H9 (cell line): ENCODE measurements at regions not wholly inside any gene's neighbourhood (a gene's known extent, or its start where the extent isn't known, plus 50 kb on each side); places are given as distances from the start of the nearest gene placed in this dataset.

Experiments used
- DNase-seq: peaks from one replicate; pipeline ENCODE4 v3.0.0-alpha.2; 2017
- H2AFZ ChIP-seq: one replicate; pipeline ENCODE4 v1.6.1; 2013; ENCODE audit warnings: mild to moderate bottlenecking, low read length, control low read depth, moderate library complexity
- H2AK5ac ChIP-seq: 2 replicates; pipeline ENCODE4 v1.6.1; 2013; ENCODE audit warnings: low read length, control low read depth, mixed read lengths; ENCODE audit not compliant: insufficient read length
- H2BK120ac ChIP-seq: one replicate; pipeline ENCODE4 v1.6.1; 2013; ENCODE audit warnings: low read depth, mild to moderate bottlenecking, low read length, control low read depth, inconsistent platforms; ENCODE audit not compliant: poor library complexity, severe bottlenecking
- H2BK12ac ChIP-seq: 2 replicates; pipeline ENCODE4 v1.6.1; 2013; ENCODE audit warnings: low read length, control low read depth, mixed read lengths, low read depth; ENCODE audit not compliant: insufficient read length
- H2BK15ac ChIP-seq: 2 replicates; pipeline ENCODE4 v1.6.1; 2013; ENCODE audit warnings: low read depth, low read length, control low read depth
- H2BK20ac ChIP-seq: one replicate; pipeline ENCODE4 v1.6.1; 2013; ENCODE audit warnings: low read depth, mild to moderate bottlenecking, low read length, control low read depth, inconsistent platforms; ENCODE audit not compliant: poor library complexity, severe bottlenecking
- H2BK5ac ChIP-seq: 2 replicates; pipeline ENCODE4 v1.6.1; 2013; ENCODE audit warnings: low read length, control low read depth, mixed read lengths; ENCODE audit not compliant: insufficient read length
- H3K14ac ChIP-seq: 2 replicates; pipeline ENCODE4 v1.6.1; 2013; ENCODE audit warnings: low read length, control low read depth; ENCODE audit not compliant: insufficient read depth
- H3K18ac ChIP-seq: 2 replicates; pipeline ENCODE4 v1.6.1; 2013; ENCODE audit warnings: low read depth, mild to moderate bottlenecking, mixed read lengths, low read length, control low read depth; ENCODE audit not compliant: insufficient read length
- H3K23ac ChIP-seq: 2 replicates; pipeline ENCODE4 v1.6.1; 2013; ENCODE audit warnings: low read length, control low read depth, mixed read lengths, low read depth; ENCODE audit not compliant: insufficient read length
- H3K23me2 ChIP-seq: 2 replicates; pipeline ENCODE4 v1.6.1; 2013; ENCODE audit warnings: low read depth, mild to moderate bottlenecking, mixed read lengths, low read length, control low read depth; ENCODE audit not compliant: insufficient read length, poor library complexity, severe bottlenecking
- H3K27ac ChIP-seq: 2 replicates; pipeline ENCODE4 v1.5.1; 2013; ENCODE audit warnings: low read length, control low read depth, mixed read lengths, low read depth; ENCODE audit not compliant: insufficient read length
- H3K27me3 ChIP-seq: 2 replicates; pipeline ENCODE4 v1.6.1; 2013; ENCODE audit warnings: low read length, control low read depth, inconsistent platforms; ENCODE audit not compliant: insufficient read depth
- H3K4ac ChIP-seq: 2 replicates; pipeline ENCODE4 v1.6.1; 2013; ENCODE audit warnings: low read depth, mild to moderate bottlenecking, control low read depth, inconsistent platforms, low read length, moderate library complexity
- H3K4me1 ChIP-seq: 2 replicates; pipeline ENCODE4 v1.6.1; 2013; ENCODE audit warnings: low read length, control low read depth, inconsistent platforms; ENCODE audit not compliant: insufficient read depth
- H3K4me2 ChIP-seq: 2 replicates; pipeline ENCODE4 v1.6.1; 2013; ENCODE audit warnings: low read length, control low read depth, mixed read lengths; ENCODE audit not compliant: insufficient read length, insufficient read depth
- H3K56ac ChIP-seq: 2 replicates; pipeline ENCODE4 v1.6.1; 2013; ENCODE audit warnings: low read depth, mild to moderate bottlenecking, mixed read lengths, low read length, control low read depth; ENCODE audit not compliant: insufficient read length
- H3K79me1 ChIP-seq: 2 replicates; pipeline ENCODE4 v1.6.1; 2013; ENCODE audit warnings: low read depth, mild to moderate bottlenecking, moderate library complexity, low read length, control low read depth, inconsistent platforms; ENCODE audit not compliant: insufficient read depth, poor library complexity, severe bottlenecking
- H3K79me2 ChIP-seq: 2 replicates; pipeline ENCODE4 v1.6.1; 2013; ENCODE audit warnings: low read length, control low read depth, inconsistent platforms; ENCODE audit not compliant: insufficient read depth
- H3K9ac ChIP-seq: 2 replicates; pipeline ENCODE4 v1.6.1; 2013; ENCODE audit warnings: low read length, control low read depth, mixed read lengths; ENCODE audit not compliant: insufficient read length; ENCODE audit errors: extremely low read depth
- H3K9me3 ChIP-seq: one replicate; pipeline ENCODE4 v1.6.1; 2013; ENCODE audit warnings: low read depth, low read length, inconsistent platforms; ENCODE audit not compliant: control insufficient read depth
- H3T11ph ChIP-seq: one replicate; pipeline ENCODE4 v1.6.1; 2013; ENCODE audit warnings: mild to moderate bottlenecking, low read length, control low read depth, inconsistent platforms
- H4K20me1 ChIP-seq: one replicate; pipeline ENCODE4 v1.6.1; 2013; ENCODE audit not compliant: control insufficient read depth, insufficient read length, insufficient read depth
- H4K5ac ChIP-seq: 2 replicates; pipeline ENCODE4 v1.6.1; 2013; ENCODE audit warnings: low read depth, mild to moderate bottlenecking, mixed read lengths, low read length, control low read depth; ENCODE audit not compliant: insufficient read length
- H4K8ac ChIP-seq: replicated peaks from 2 replicates; pipeline ENCODE4 v1.6.1; 2013; ENCODE audit warnings: low read length, control low read depth, mixed read lengths, low read depth; ENCODE audit not compliant: insufficient read length
- H4K91ac ChIP-seq: 2 replicates; pipeline ENCODE4 v1.6.1; 2013; ENCODE audit warnings: low read depth, mild to moderate bottlenecking, moderate library complexity, mixed read lengths, low read length, control low read depth; ENCODE audit not compliant: insufficient read length
- H3K27ac Mint-ChIP-seq, 3 experiments: 2 replicates in 2 of 3; 3 replicates in 1 of 3; pipeline ENCODE4 v1.8.0; 2020 to 2021; ENCODE audit warnings: mixed read lengths in 3 of 3, mild to moderate bottlenecking in 1 of 3, moderate library complexity in 1 of 3
- H3K27me3 Mint-ChIP-seq: 2 replicates; pipeline ENCODE4 v1.8.0; 2021; ENCODE audit warnings: low read depth, mild to moderate bottlenecking, moderate library complexity, mixed read lengths
- H3K36me3 Mint-ChIP-seq, 3 experiments: 2 replicates in 2 of 3; 3 replicates in 1 of 3; pipeline ENCODE4 v1.8.0; 2020 to 2021; ENCODE audit warnings: low read depth in 3 of 3, mixed read lengths in 3 of 3; ENCODE audit not compliant: insufficient read depth in 1 of 3
- H3K4me1 Mint-ChIP-seq, 2 experiments: 2 replicates each; pipeline ENCODE4 v1.8.0; 2020; ENCODE audit warnings: mixed read lengths in 2 of 2
- H3K4me3 Mint-ChIP-seq, 2 experiments: 2 replicates in 1 of 2; 3 replicates in 1 of 2; pipeline ENCODE4 v1.8.0; 2020 to 2021; ENCODE audit warnings: mild to moderate bottlenecking in 2 of 2, mixed read lengths in 2 of 2, moderate library complexity in 1 of 2
- H3K9me3 Mint-ChIP-seq, 2 experiments: 2 replicates in 1 of 2; 3 replicates in 1 of 2; pipeline ENCODE4 v1.8.0; 2020; ENCODE audit warnings: mild to moderate bottlenecking in 2 of 2, mixed read lengths in 2 of 2, moderate library complexity in 1 of 2
- WGBS: extraction: QIAGEN DNeasy Blood & Tissue Kit; methylation state at CpG from one replicate; pipeline ENCODE4 v1.1.7; 2013; ENCODE audit warnings: missing lambda C conversion rate, low lambda C conversion rate, mixed read lengths; ENCODE audit not compliant: insufficient read length; ENCODE audit errors: extremely low coverage; 5-methylcytosine and 5-hydroxymethylcytosine counted together
- TF ChIP-seq, protein P1 (sequence below): fragments of 200-600 bp; sonication (generic); conservative IDR thresholded peaks from 3 replicates; pipeline ENCODE4 v1.8.0; 2021; ENCODE audit warnings: antibody characterized with exemption, mild to moderate bottlenecking

DNA sequence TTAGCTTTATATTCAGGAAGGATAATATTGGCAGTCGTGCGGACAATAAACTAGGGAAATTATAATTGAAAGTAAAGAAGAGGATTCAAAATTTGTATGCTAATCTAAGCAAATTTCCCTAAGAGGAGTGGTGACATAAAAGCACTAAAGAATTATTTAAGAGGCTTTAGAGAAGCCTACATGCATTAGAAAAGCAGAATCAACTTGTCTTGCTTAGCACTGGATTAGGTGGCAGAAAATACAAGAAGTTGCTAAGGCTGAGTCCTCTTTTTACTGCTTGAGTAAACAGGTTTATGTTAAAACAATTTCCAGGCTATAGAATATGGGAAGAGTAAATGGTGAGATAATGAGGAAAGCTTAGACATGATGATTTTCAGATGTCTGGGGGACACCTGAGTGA is 991.5 kb downstream of the PCDH18 start:
- peak overlapping the region in 1 of 3 experiments; percentile 76; a peak in 2 of 7 replicates for H3K27ac Mint-ChIP-seq
- H2AK5ac ChIP-seq = no peak overlapping the region
- no peak overlapping the region for H3K4me3 Mint-ChIP-seq
- H2BK15ac ChIP-seq = no peak overlapping the region
- no CpG with 5 or more reads among the region's 2 CpGs for WGBS
- H2AFZ ChIP-seq = no peak overlapping the region
- no peaks in the 10 kb centered on the region for H3K27me3 Mint-ChIP-seq
- H3K79me2 ChIP-seq = no peaks in the 10 kb centered on the region
- no peak overlapping the region for H2BK5ac ChIP-seq
- H2BK20ac ChIP-seq = no peak overlapping the region
- H4K20me1 ChIP-seq = no peaks in the 10 kb centered on the region
- H3K4ac ChIP-seq = no peak overlapping the region
- H4K5ac ChIP-seq = no peak overlapping the region
- H3K4me1 Mint-ChIP-seq = peaks cover 32 to 34% of the 10 kb centered on the region in 2 experiments
- H3K27ac ChIP-seq = no peak overlapping the region
- no peak overlapping the region for H3K56ac ChIP-seq
- H3K23me2 ChIP-seq = no peaks in the 10 kb centered on the region
- no peak overlapping the region for H3K14ac ChIP-seq
- H3K9me3 ChIP-seq = no peaks in the 10 kb centered on the region
- no peak overlapping the region for H3K9ac ChIP-seq
- no peak for DNase-seq
- no peak overlapping the region for H2BK120ac ChIP-seq
- no peak overlapping the region for H4K91ac ChIP-seq
- H3K4me2 ChIP-seq = no peak overlapping the region
- no peaks in the 10 kb centered on the region for H3K79me1 ChIP-seq
- H3K23ac ChIP-seq = no peak overlapping the region
- no peak overlapping the region for H3T11ph ChIP-seq
- no peaks in the 10 kb centered on the region for H3K36me3 Mint-ChIP-seq
- no peaks in the 10 kb centered on the region for H3K9me3 Mint-ChIP-seq
- H4K8ac ChIP-seq = no peak overlapping the region
- no peak overlapping the region for H2BK12ac ChIP-seq
- TF ChIP-seq, protein P1, sequence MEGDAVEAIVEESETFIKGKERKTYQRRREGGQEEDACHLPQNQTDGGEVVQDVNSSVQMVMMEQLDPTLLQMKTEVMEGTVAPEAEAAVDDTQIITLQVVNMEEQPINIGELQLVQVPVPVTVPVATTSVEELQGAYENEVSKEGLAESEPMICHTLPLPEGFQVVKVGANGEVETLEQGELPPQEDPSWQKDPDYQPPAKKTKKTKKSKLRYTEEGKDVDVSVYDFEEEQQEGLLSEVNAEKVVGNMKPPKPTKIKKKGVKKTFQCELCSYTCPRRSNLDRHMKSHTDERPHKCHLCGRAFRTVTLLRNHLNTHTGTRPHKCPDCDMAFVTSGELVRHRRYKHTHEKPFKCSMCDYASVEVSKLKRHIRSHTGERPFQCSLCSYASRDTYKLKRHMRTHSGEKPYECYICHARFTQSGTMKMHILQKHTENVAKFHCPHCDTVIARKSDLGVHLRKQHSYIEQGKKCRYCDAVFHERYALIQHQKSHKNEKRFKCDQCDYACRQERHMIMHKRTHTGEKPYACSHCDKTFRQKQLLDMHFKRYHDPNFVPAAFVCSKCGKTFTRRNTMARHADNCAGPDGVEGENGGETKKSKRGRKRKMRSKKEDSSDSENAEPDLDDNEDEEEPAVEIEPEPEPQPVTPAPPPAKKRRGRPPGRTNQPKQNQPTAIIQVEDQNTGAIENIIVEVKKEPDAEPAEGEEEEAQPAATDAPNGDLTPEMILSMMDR = no peak
- no peaks in the 10 kb centered on the region; the same call in 1 of the 2 replicates for H3K4me1 ChIP-seq
- no peaks in the 10 kb centered on the region; the same call in 1 of the 2 replicates for H3K27me3 ChIP-seq
- H3K18ac ChIP-seq = no peak overlapping the region
